ENCODE measurements at regions not wholly inside any gene's neighbourhood (a gene's known extent, or its start where the extent isn't known, plus 50 kb on each side); places are given as distances from the start of the nearest gene placed in this dataset.

GRCh38 chr20:11861479-11861878 is 56.2 kb upstream of the BTBD3 start:
- no peak overlapping the region for H3K4me3 ChIP-seq (ENCODE audit: control insufficient read depth, low read depth, low read length)
- TF ChIP-seq CTCF (conservative IDR thresholded peaks at IDR 0.05; ENCODE audit: control insufficient read depth, insufficient read depth, low read depth, low read length) = no peak
- no peak for DNase-seq (ENCODE audit: low read depth)

- no peak for TF ChIP-seq CTCF (conservative IDR thresholded peaks at IDR 0.05; ENCODE audit: control insufficient read depth, insufficient read depth, low read depth, low read length)
- H3K4me3 ChIP-seq (ENCODE audit: control insufficient read depth, low read depth, low read length) = no peak overlapping the region
- DNase-seq (ENCODE audit: low read depth) = peak; percentile 23
Observed at GRCh38 chr20:11867291-11867919, 50.3 kb upstream of the BTBD3 start.

Measured in fibroblast of mammary gland (primary cell).